Activated CD8-positive, alpha-beta T cell treated with anti-CD3 and anti-CD28 coated beads for 36 hours (primary cell): ENCODE measurements at regions not wholly inside any gene's neighbourhood (a gene's known extent, or its start where the extent isn't known, plus 50 kb on each side); places are given as distances from the start of the nearest gene placed in this dataset.

ENCODE experiments used
- ATAC-seq: fragments of 200-7000 bp; cut with Tn5 transposase; one replicate; pipeline ENCODE4 v1.10.0; 2021; ENCODE audit warnings: mild to moderate bottlenecking, moderate library complexity
- CTCF ChIA-PET: fragments of 350-600 bp; sonication (Branson Sonifier 250); formaldehyde crosslinking; loops from one replicate; lab custom pipeline; 2021; ENCODE audit warnings: antibody characterized with exemption; lab: Charles Lee
- POLR2A ChIA-PET: fragments of 350-600 bp; sonication (Branson Sonifier 250); formaldehyde crosslinking; loops from one replicate; lab custom pipeline; 2021; ENCODE audit warnings: antibody characterized with exemption; lab: Charles Lee
- DNase-seq: peaks from one replicate; pipeline ENCODE4 v3.0.0-alpha.2; 2020
- H3K27ac Mint-ChIP-seq: one replicate; pipeline ENCODE4 v1.8.0; 2021; ENCODE audit warnings: mild to moderate bottlenecking, mixed read lengths
- H3K27me3 Mint-ChIP-seq: one replicate; pipeline ENCODE4 v1.8.0; 2021; ENCODE audit warnings: mixed read lengths
- H3K36me3 Mint-ChIP-seq: one replicate; pipeline ENCODE4 v1.8.0; 2021; ENCODE audit warnings: low read depth, mixed read lengths
- H3K4me1 Mint-ChIP-seq: one replicate; pipeline ENCODE4 v1.8.0; 2021; ENCODE audit warnings: low read depth, mixed read lengths
- H3K4me3 Mint-ChIP-seq: one replicate; pipeline ENCODE4 v1.8.0; 2021; ENCODE audit warnings: mild to moderate bottlenecking, moderate library complexity, mixed read lengths
- H3K9me3 Mint-ChIP-seq: one replicate; pipeline ENCODE4 v1.8.0; 2021; ENCODE audit warnings: mixed read lengths
- CTCF ChIP-seq: fragments of 200-600 bp; IDR thresholded peaks from one replicate; pipeline ENCODE4 v1.8.0; 2022; ENCODE audit warnings: antibody characterized with exemption, mild to moderate bottlenecking
- intact Hi-C: fragments of 100-400 bp; cut with micrococcal nuclease; formaldehyde crosslinking; loops from one replicate; pipeline ENCODE4 v1.10.0; 2022

- TF ChIP-seq CTCF = no peak
- Mint-ChIP-seq H3K27me3 (peaks cover 2% of the 10 kb centered on the region), H3K36me3 (no peaks in the 10 kb centered on the region), H3K9me3 (no peaks in the 10 kb centered on the region), H3K4me1 (no peaks in the 10 kb centered on the region), H3K4me3 (no peak overlapping the region), H3K27ac (no peak overlapping the region)
- intact Hi-C loops = no loop called here
- DNase-seq (no peak), ATAC-seq (no peak)
- POLR2A ChIA-PET = no interaction called here
- CTCF ChIA-PET = no interaction called here
These were observed 245.2 kb upstream of the ADAMTS3 start for GRCh38 chr4:72814241-72814640.

GRCh38 chr4:72809208-72809607, 240.2 kb upstream of the ADAMTS3 start:
- ATAC-seq (no peak), DNase-seq (no peak)
- intact Hi-C loops = no loop called here
- Mint-ChIP-seq H3K4me1 (no peaks in the 10 kb centered on the region), H3K36me3 (no peaks in the 10 kb centered on the region), H3K27ac (no peak overlapping the region), H3K4me3 (no peak overlapping the region), H3K27me3 (no peaks in the 10 kb centered on the region), H3K9me3 (no peaks in the 10 kb centered on the region)
- TF ChIP-seq CTCF = no peak
- CTCF ChIA-PET = no interaction called here
- POLR2A ChIA-PET = no interaction called here

- no peaks in the 10 kb centered on the region for H3K9me3 Mint-ChIP-seq
- CTCF ChIA-PET = no interaction called here
- no peaks in the 10 kb centered on the region for H3K27me3 Mint-ChIP-seq
- intact Hi-C loops = no loop called here
- TF ChIP-seq CTCF = no peak
- ATAC-seq (no peak), DNase-seq (no peak)
- POLR2A ChIA-PET = no interaction called here
- no peak overlapping the region for H3K27ac Mint-ChIP-seq
- H3K4me3 Mint-ChIP-seq = no peak overlapping the region
- no peaks in the 10 kb centered on the region for H3K36me3 Mint-ChIP-seq
- no peaks in the 10 kb centered on the region for H3K4me1 Mint-ChIP-seq
These were observed 236.3 kb upstream of the ADAMTS3 start for GRCh38 chr4:72805284-72805683.

- CTCF ChIA-PET = no interaction called here
- Mint-ChIP-seq H3K36me3 (no peaks in the 10 kb centered on the region), H3K9me3 (peaks cover 1% of the 10 kb centered on the region), H3K27ac (no peak overlapping the region), H3K4me3 (no peak overlapping the region), H3K4me1 (no peaks in the 10 kb centered on the region), H3K27me3 (peaks cover 2% of the 10 kb centered on the region)
- no peak for TF ChIP-seq CTCF
- DNase-seq = no peak
- intact Hi-C loops = no loop called here
- POLR2A ChIA-PET = no interaction called here
- no peak for ATAC-seq
These were observed 228.5 kb upstream of the ADAMTS3 start for GRCh38 chr4:72797486-72797885.

GRCh38 chr4:72791054-72791453, 222.0 kb upstream of the ADAMTS3 start:
- intact Hi-C loops = no loop called here
- Mint-ChIP-seq H3K9me3 (no peaks in the 10 kb centered on the region), H3K27ac (no peak overlapping the region), H3K4me3 (no peak overlapping the region), H3K27me3 (no peaks in the 10 kb centered on the region), H3K36me3 (no peaks in the 10 kb centered on the region), H3K4me1 (no peaks in the 10 kb centered on the region)
- no peak for TF ChIP-seq CTCF
- ChIA-PET CTCF (interaction anchor here (0.6 kb wide), 1 partner anchor 8 kb away, joined by 3 read pairs; no protein-coding TSS in a partner anchor), POLR2A (no interaction called here)
- DNase-seq (no peak), ATAC-seq (no peak)
